ENCODE measurements at regions not wholly inside any gene's neighbourhood (a gene's known extent, or its start where the extent isn't known, plus 50 kb on each side); places are given as distances from the start of the nearest gene placed in this dataset.

GRCh38 chr18:47485221-47485797, 233.8 kb upstream of the SKOR2 start:
- TF ChIP-seq CTCF (IDR thresholded peaks at IDR 0.05): no peak
- TF ChIP-seq POLR2A (IDR thresholded peaks at IDR 0.05): no peak

All from right lobe of liver (tissue), 4 donors.